Large intestine (tissue), 3 donors: ENCODE measurements at regions not wholly inside any gene's neighbourhood (a gene's known extent, or its start where the extent isn't known, plus 50 kb on each side); places are given as distances from the start of the nearest gene placed in this dataset.

Source experiments
- DNase-seq, 2 donors: peaks; one replicate each; pipeline versions ENCODE4 v3.0.0 to v3.0.0-alpha.2; 2013
- H3K27ac ChIP-seq: one replicate; pipeline ENCODE4 v1.5.1; 2013; ENCODE audit warnings: low read length
- H3K27me3 ChIP-seq: 2 replicates; pipeline ENCODE4 v1.6.1; 2013; ENCODE audit warnings: low read length; ENCODE audit not compliant: control insufficient read depth, insufficient read depth
- H3K36me3 ChIP-seq: 2 replicates; pipeline ENCODE4 v1.6.1; 2013; ENCODE audit warnings: low read length; ENCODE audit not compliant: control insufficient read depth, insufficient read depth
- H3K4me1 ChIP-seq: one replicate; pipeline ENCODE4 v1.6.1; 2013; ENCODE audit warnings: low read length; ENCODE audit not compliant: control insufficient read depth, insufficient read depth
- H3K4me3 ChIP-seq: one replicate; pipeline ENCODE4 v1.5.1; 2013; ENCODE audit warnings: low read length
- H3K9me3 ChIP-seq: one replicate; pipeline ENCODE4 v1.6.1; 2013; ENCODE audit warnings: mild to moderate bottlenecking, low read depth, low read length, moderate library complexity; ENCODE audit not compliant: control insufficient read depth
- WGBS: methylation state at CpG from one replicate; pipeline ENCODE4 v1.1.5; 2013; ENCODE audit warnings: low lambda C conversion rate; ENCODE audit not compliant: insufficient coverage; 5-methylcytosine and 5-hydroxymethylcytosine counted together

GRCh38 chr4:84024405-84024804 lies 474.7 kb downstream of the NKX6-1 start:
- no peaks in the 10 kb centered on the region for H3K4me1 ChIP-seq
- no peaks in the 10 kb centered on the region for H3K27me3 ChIP-seq
- no peaks in the 10 kb centered on the region for H3K36me3 ChIP-seq
- H3K4me3 ChIP-seq, result no peak overlapping the region
- H3K27ac ChIP-seq, result no peak overlapping the region
- no CpG with 5 or more reads among the region's 2 CpGs for WGBS
- no peak for DNase-seq
- H3K9me3 ChIP-seq, result no peaks in the 10 kb centered on the region

- Histone ChIP-seq H3K4me3 (no peak overlapping the region), H3K27me3 (no peaks in the 10 kb centered on the region), H3K27ac (no peak overlapping the region), H3K4me1 (no peaks in the 10 kb centered on the region), H3K36me3 (no peaks in the 10 kb centered on the region), H3K9me3 (no peaks in the 10 kb centered on the region)
- 100% methylated on average over 1 of the region's 5 CpGs for WGBS
- no peak for DNase-seq
These were observed 476.5 kb downstream of the NKX6-1 start for GRCh38 chr4:84022564-84022963.

GRCh38 chr4:84019626-84020025 lies 479.5 kb downstream of the NKX6-1 start:
- 87% methylated on average over 2 of the region's 2 CpGs for WGBS
- no peaks in the 10 kb centered on the region for H3K27me3 ChIP-seq

GRCh38 chr4:84003046-84003445 lies 467.1 kb downstream of the GPAT3 start:
- Histone ChIP-seq H3K9me3 (no peaks in the 10 kb centered on the region), H3K27ac (no peak overlapping the region), H3K4me3 (no peak overlapping the region), H3K27me3 (no peaks in the 10 kb centered on the region), H3K36me3 (no peaks in the 10 kb centered on the region), H3K4me1 (no peaks in the 10 kb centered on the region)
- DNase-seq, result no peak
- WGBS, result 80% methylated on average over 1 of the region's 2 CpGs

More at GRCh38 chr4:84019626-84020025, 479.5 kb downstream of the NKX6-1 start:
- no peak overlapping the region for H3K4me3 ChIP-seq
- DNase-seq, result no peak
- no peaks in the 10 kb centered on the region for H3K9me3 ChIP-seq
- no peaks in the 10 kb centered on the region for H3K4me1 ChIP-seq
- H3K36me3 ChIP-seq, result no peaks in the 10 kb centered on the region
- H3K27ac ChIP-seq, result no peak overlapping the region

GRCh38 chr4:84001876-84002569 lies 466.1 kb downstream of the GPAT3 start:
- Histone ChIP-seq H3K9me3 (no peaks in the 10 kb centered on the region), H3K4me3 (no peak overlapping the region), H3K27me3 (no peaks in the 10 kb centered on the region), H3K36me3 (no peaks in the 10 kb centered on the region), H3K4me1 (no peaks in the 10 kb centered on the region), H3K27ac (no peak overlapping the region)
- DNase-seq, result no peak
- 100% methylated on average over 1 of the region's 2 CpGs for WGBS

- WGBS, result no CpG with 5 or more reads among the region's 3 CpGs
- DNase-seq, result no peak
- no peak overlapping the region for H3K4me3 ChIP-seq
These were observed 460.3 kb downstream of the GPAT3 start for GRCh38 chr4:83996254-83996653.

GRCh38 chr4:83993774-83994173 lies 457.9 kb downstream of the GPAT3 start:
- H3K4me1 ChIP-seq, result no peaks in the 10 kb centered on the region
- DNase-seq, result no peak
- no CpG with 5 or more reads among the region's 7 CpGs for WGBS
- no peaks in the 10 kb centered on the region for H3K27me3 ChIP-seq
- no peaks in the 10 kb centered on the region for H3K9me3 ChIP-seq
- no peaks in the 10 kb centered on the region for H3K36me3 ChIP-seq
- H3K4me3 ChIP-seq, result no peak overlapping the region
- no peak overlapping the region for H3K27ac ChIP-seq

More at GRCh38 chr4:83996254-83996653, 460.3 kb downstream of the GPAT3 start:
- Histone ChIP-seq H3K9me3 (no peaks in the 10 kb centered on the region), H3K27me3 (no peaks in the 10 kb centered on the region), H3K4me1 (no peaks in the 10 kb centered on the region), H3K36me3 (no peaks in the 10 kb centered on the region), H3K27ac (no peak overlapping the region)

GRCh38 chr4:83989835-83990234 lies 453.9 kb downstream of the GPAT3 start:
- no peak overlapping the region for H3K27ac ChIP-seq
- DNase-seq, result no peak
- WGBS, result 67% methylated on average over 1 of the region's 7 CpGs
- H3K9me3 ChIP-seq, result no peaks in the 10 kb centered on the region
- no peaks in the 10 kb centered on the region for H3K27me3 ChIP-seq
- no peaks in the 10 kb centered on the region for H3K36me3 ChIP-seq
- no peaks in the 10 kb centered on the region for H3K4me1 ChIP-seq
- no peak overlapping the region for H3K4me3 ChIP-seq

GRCh38 chr4:83981156-83981555 lies 445.2 kb downstream of the GPAT3 start:
- H3K27ac ChIP-seq, result no peak overlapping the region
- no peaks in the 10 kb centered on the region for H3K9me3 ChIP-seq
- no peak for DNase-seq
- no peaks in the 10 kb centered on the region for H3K4me1 ChIP-seq
- H3K36me3 ChIP-seq, result no peaks in the 10 kb centered on the region
- WGBS, result no CpG with 5 or more reads among the region's 4 CpGs
- H3K27me3 ChIP-seq, result no peaks in the 10 kb centered on the region
- H3K4me3 ChIP-seq, result no peak overlapping the region

- Histone ChIP-seq H3K9me3 (no peaks in the 10 kb centered on the region), H3K27ac (no peak overlapping the region), H3K4me3 (no peak overlapping the region), H3K36me3 (no peaks in the 10 kb centered on the region), H3K27me3 (no peaks in the 10 kb centered on the region), H3K4me1 (no peaks in the 10 kb centered on the region)
- DNase-seq, result no peak
- 83% methylated on average over 1 of the region's 3 CpGs for WGBS
These were observed 443.9 kb downstream of the GPAT3 start for GRCh38 chr4:83979773-83980172.

- H3K4me1 ChIP-seq, result no peaks in the 10 kb centered on the region
- H3K4me3 ChIP-seq, result no peak overlapping the region
- DNase-seq, result no peak
- H3K36me3 ChIP-seq, result no peaks in the 10 kb centered on the region
- H3K9me3 ChIP-seq, result no peaks in the 10 kb centered on the region
- WGBS, result no CpG with 5 or more reads among the region's 1 CpG
- no peaks in the 10 kb centered on the region for H3K27me3 ChIP-seq
- no peak overlapping the region for H3K27ac ChIP-seq
These were observed 438.3 kb downstream of the GPAT3 start for GRCh38 chr4:83974111-83974780.
